ENCODE measurements at regions not wholly inside any gene's neighbourhood (a gene's known extent, or its start where the extent isn't known, plus 50 kb on each side); places are given as distances from the start of the nearest gene placed in this dataset.

- TF ChIP-seq CTCF (IDR thresholded peaks at IDR 0.05) (no peak), POLR2AphosphoS5 (IDR thresholded peaks at IDR 0.05) (no peak), EP300 (IDR thresholded peaks at IDR 0.05) (no peak)
These were observed 101.9 kb upstream of the COL5A1 start for GRCh38 chr9:134539586-134540194.
